CD14-positive monocyte (primary cell): ENCODE measurements at regions not wholly inside any gene's neighbourhood (a gene's known extent, or its start where the extent isn't known, plus 50 kb on each side); places are given as distances from the start of the nearest gene placed in this dataset. TPM values are rescaled to one million over a fixed set of nuclear protein-coding genes. Genes with fewer than 3 reads are reported as not detected.

Experiments
- DNase-seq, 3 donors: peaks; one replicate each; pipeline ENCODE4 v3.0.0-alpha.2; 2011 to 2022
- H2AFZ ChIP-seq: 2 replicates; pipeline ENCODE4 v1.6.0; 2012; ENCODE audit warnings: mild to moderate bottlenecking, low read depth, low read length, inconsistent platforms; ENCODE audit not compliant: insufficient read depth, poor library complexity, severe bottlenecking
- H3K27ac ChIP-seq, 2 donors: 1 replicate in 1 of 2; 2 replicates in 1 of 2; pipeline ENCODE4 v1.5.1; 2012 to 2013; ENCODE audit warnings: low read length in 2 of 2, control low read depth in 1 of 2, inconsistent platforms in 1 of 2, low read depth in 1 of 2, mild to moderate bottlenecking in 1 of 2
- H3K27me3 ChIP-seq, 2 donors: one replicate each; pipeline versions ENCODE4 v1.6.0 to v1.6.1; 2011 to 2013; ENCODE audit warnings: low read length in 2 of 2; ENCODE audit not compliant: control insufficient read depth in 2 of 2, insufficient read depth in 2 of 2
- H3K36me3 ChIP-seq, 2 donors: replicated peaks in 1 of 2; 1 replicate in 1 of 2; 2 replicates in 1 of 2; pipeline versions ENCODE4 v1.5.1 to v1.6.1; 2012 to 2013; ENCODE audit warnings: low read length in 2 of 2, control low read depth in 1 of 2, inconsistent platforms in 1 of 2, mild to moderate bottlenecking in 1 of 2; ENCODE audit not compliant: insufficient read depth in 2 of 2, control insufficient read depth in 1 of 2
- H3K4me1 ChIP-seq, 2 donors: 1 replicate in 1 of 2; 2 replicates in 1 of 2; pipeline versions ENCODE4 v1.5.1 to v1.6.1; 2012 to 2013; ENCODE audit warnings: low read length in 2 of 2, control low read depth in 1 of 2, inconsistent platforms in 1 of 2, mild to moderate bottlenecking in 1 of 2, moderate library complexity in 1 of 2; ENCODE audit not compliant: insufficient read depth in 2 of 2, control insufficient read depth in 1 of 2
- H3K4me2 ChIP-seq: replicated peaks from 2 replicates; pipeline ENCODE3; 2012; ENCODE audit warnings: low read length, moderate library complexity, mild to moderate bottlenecking; ENCODE audit not compliant: poor library complexity, severe bottlenecking; ENCODE audit errors: extremely low read depth
- H3K4me3 ChIP-seq, 3 experiments: fragments of 200-600 bp in 1 of 3; sonication (generic) in 1 of 3; replicated peaks in 1 of 3; 1 replicate in 2 of 3; 2 replicates in 1 of 3; pipeline ENCODE4 v1.5.1; 2011 to 2013; ENCODE audit warnings: low read length in 3 of 3, mild to moderate bottlenecking in 3 of 3, control low read depth in 2 of 3, low read depth in 2 of 3, inconsistent platforms in 1 of 3, moderate library complexity in 1 of 3
- H3K79me2 ChIP-seq: 2 replicates; pipeline ENCODE4 v1.6.0; 2012; ENCODE audit warnings: mild to moderate bottlenecking, control low read depth, inconsistent platforms, low read length, moderate library complexity; ENCODE audit not compliant: insufficient read depth
- H3K9ac ChIP-seq: 2 replicates; pipeline ENCODE4 v1.6.0; 2017; ENCODE audit warnings: low read length, mild to moderate bottlenecking; ENCODE audit not compliant: insufficient read depth, poor library complexity, severe bottlenecking
- H3K9me3 ChIP-seq, 2 donors: replicated peaks in 1 of 2; 1 replicate in 1 of 2; 2 replicates in 1 of 2; pipeline versions ENCODE4 v1.5.1 to v1.6.1; 2012 to 2013; ENCODE audit warnings: low read length in 2 of 2, control low read depth in 1 of 2; ENCODE audit not compliant: control insufficient read depth in 1 of 2, insufficient read depth in 1 of 2
- H4K20me1 ChIP-seq: 2 replicates; pipeline ENCODE4 v1.6.0; 2012; ENCODE audit warnings: mild to moderate bottlenecking, low read length, control low read depth, moderate library complexity; ENCODE audit not compliant: insufficient read depth
- H3K27ac Mint-ChIP-seq, 7 donors: one replicate each; pipeline ENCODE4 v1.8.0; 2020; ENCODE audit warnings: mild to moderate bottlenecking in 7 of 7, mixed read lengths in 7 of 7, moderate library complexity in 6 of 7, inconsistent platforms in 2 of 7
- H3K27me3 Mint-ChIP-seq, 3 donors: one replicate each; pipeline ENCODE4 v1.8.0; 2021 to 2022; ENCODE audit warnings: low read depth in 3 of 3, mild to moderate bottlenecking in 3 of 3, mixed read lengths in 3 of 3, moderate library complexity in 3 of 3, inconsistent platforms in 1 of 3
- H3K36me3 Mint-ChIP-seq, 2 donors: one replicate each; pipeline ENCODE4 v1.8.0; 2020; ENCODE audit warnings: mixed read lengths in 2 of 2, inconsistent platforms in 1 of 2, mild to moderate bottlenecking in 1 of 2
- H3K4me1 Mint-ChIP-seq: one replicate; pipeline ENCODE4 v1.8.0; 2020; ENCODE audit warnings: mild to moderate bottlenecking, mixed read lengths
- H3K4me3 Mint-ChIP-seq, 2 donors: one replicate each; pipeline ENCODE4 v1.8.0; 2020; ENCODE audit warnings: mild to moderate bottlenecking in 2 of 2, mixed read lengths in 2 of 2, moderate library complexity in 1 of 2
- H3K9me3 Mint-ChIP-seq, 7 donors: one replicate each; pipeline ENCODE4 v1.8.0; 2020 to 2022; ENCODE audit warnings: mixed read lengths in 7 of 7, mild to moderate bottlenecking in 6 of 7, moderate library complexity in 6 of 7, inconsistent platforms in 2 of 7
- CTCF ChIP-seq: fragments of 200-600 bp; IDR thresholded peaks from one replicate; pipeline ENCODE4 v1.8.0; 2022; ENCODE audit warnings: antibody characterized with exemption, mild to moderate bottlenecking
- WGBS: methylation state at CpG from one replicate; pipeline ENCODE4 v1.1.5; 2013; ENCODE audit warnings: missing lambda C conversion rate; ENCODE audit not compliant: insufficient coverage; 5-methylcytosine and 5-hydroxymethylcytosine counted together
- intact Hi-C, 2 donors: fragments of 100-400 bp; cut with micrococcal nuclease; formaldehyde crosslinking; loops; one replicate each; pipeline versions ENCODE4 v1.15.0 to v1.15.1; 2023
- small RNA-seq: library from RNA; depleted of rRNA; stranded (forward); fragments of <200 nt; gene quantifications from one replicate; pipeline ENCODE3, GENCODE V24; 2012; ENCODE audit warnings: low read depth; ENCODE audit not compliant: insufficient read length

- Histone ChIP-seq H3K27me3 (no peaks in the 10 kb centered on the region), H3K4me3 (no peak overlapping the region), H2AFZ (no peak overlapping the region), H3K4me2 (no peak overlapping the region), H4K20me1 (no peaks in the 10 kb centered on the region), H3K79me2 (no peaks in the 10 kb centered on the region), H3K9ac (no peak overlapping the region), H3K9me3 (no peaks in the 10 kb centered on the region), H3K4me1 (no peaks in the 10 kb centered on the region), H3K36me3 (no peaks in the 10 kb centered on the region), H3K27ac (no peak overlapping the region)
- Mint-ChIP-seq H3K27me3 (no peaks in the 10 kb centered on the region), H3K4me1 (no peaks in the 10 kb centered on the region), H3K36me3 (no peaks in the 10 kb centered on the region), H3K27ac (no peak overlapping the region), H3K9me3 (peaks cover 0 to 8% (median 2%) of the 10 kb centered on the region in 7 donors), H3K4me3 (no peak overlapping the region)
- DNase-seq = no peak
- no peak for TF ChIP-seq CTCF
- intact Hi-C loops = no loop called here
- no CpG with 5 or more reads among the region's 3 CpGs for whole genome bisulfite sequencing
Observed at GRCh38 chr7:124084024-124084423, 51.2 kb upstream of the TMEM229A start.

Small RNA genes lying in the stretch of these regions (small RNA-seq; reads per million reads assigned to genes)
- not detected for gene RNU6-102P
